GM23338 (cell line): ENCODE measurements at regions not wholly inside any gene's neighbourhood (a gene's known extent, or its start where the extent isn't known, plus 50 kb on each side); places are given as distances from the start of the nearest gene placed in this dataset.

ENCODE experiments used
- JUNB ChIP-seq: IDR thresholded peaks from one replicate; pipeline ENCODE4 v1.6.1; 2016; ENCODE audit warnings: antibody characterized with exemption; ENCODE audit not compliant: unreplicated experiment
- TF ChIP-seq, protein P1 (sequence below), 2 experiments: fragments of 200-600 bp in 1 of 2; sonication (generic) in 1 of 2; conservative IDR thresholded peaks; 2 replicates each; pipeline versions ENCODE4 v1.5.1 to v1.6.1; 2016 to 2017; ENCODE audit warnings: antibody characterized with exemption in 2 of 2, low read depth in 2 of 2, mild to moderate bottlenecking in 2 of 2, moderate library complexity in 1 of 2

- TF ChIP-seq, protein P1, sequence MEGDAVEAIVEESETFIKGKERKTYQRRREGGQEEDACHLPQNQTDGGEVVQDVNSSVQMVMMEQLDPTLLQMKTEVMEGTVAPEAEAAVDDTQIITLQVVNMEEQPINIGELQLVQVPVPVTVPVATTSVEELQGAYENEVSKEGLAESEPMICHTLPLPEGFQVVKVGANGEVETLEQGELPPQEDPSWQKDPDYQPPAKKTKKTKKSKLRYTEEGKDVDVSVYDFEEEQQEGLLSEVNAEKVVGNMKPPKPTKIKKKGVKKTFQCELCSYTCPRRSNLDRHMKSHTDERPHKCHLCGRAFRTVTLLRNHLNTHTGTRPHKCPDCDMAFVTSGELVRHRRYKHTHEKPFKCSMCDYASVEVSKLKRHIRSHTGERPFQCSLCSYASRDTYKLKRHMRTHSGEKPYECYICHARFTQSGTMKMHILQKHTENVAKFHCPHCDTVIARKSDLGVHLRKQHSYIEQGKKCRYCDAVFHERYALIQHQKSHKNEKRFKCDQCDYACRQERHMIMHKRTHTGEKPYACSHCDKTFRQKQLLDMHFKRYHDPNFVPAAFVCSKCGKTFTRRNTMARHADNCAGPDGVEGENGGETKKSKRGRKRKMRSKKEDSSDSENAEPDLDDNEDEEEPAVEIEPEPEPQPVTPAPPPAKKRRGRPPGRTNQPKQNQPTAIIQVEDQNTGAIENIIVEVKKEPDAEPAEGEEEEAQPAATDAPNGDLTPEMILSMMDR (conservative IDR thresholded peaks at IDR 0.05; ENCODE audit: low read depth in 2 of 2): no peak
- no peak for TF ChIP-seq JUNB
These were observed 534.5 kb downstream of the KLF5 start for GRCh38 chr13:73593199-73593765.
